Astrocyte of the cerebellum (primary cell): ENCODE measurements at regions not wholly inside any gene's neighbourhood (a gene's known extent, or its start where the extent isn't known, plus 50 kb on each side); places are given as distances from the start of the nearest gene placed in this dataset.

Experiments
- DNase-seq: peaks from one replicate; pipeline ENCODE4 v3.0.0-alpha.2; 2011; ENCODE audit warnings: low read depth
- H3K4me3 ChIP-seq: 2 replicates; pipeline ENCODE4 v1.5.1; 2011; ENCODE audit warnings: mild to moderate bottlenecking, low read depth, low read length, moderate library complexity
- CTCF ChIP-seq: IDR thresholded peaks from 2 replicates; pipeline ENCODE4 v1.5.1; 2012; ENCODE audit warnings: low read length, low read depth, moderate library complexity, mild to moderate bottlenecking; ENCODE audit errors: missing control alignments
- in situ Hi-C: cut with HindIII; loops from 2 replicates; pipeline ENCODE4 v1.10.0; 2017; ENCODE audit warnings: low sequenced_read_pairs

GRCh38 chr6:67889682-67889995 lies 745.4 kb upstream of the ADGRB3 start:
- no peak for TF ChIP-seq CTCF
- in situ Hi-C loops, result no loop called here
- no peak for DNase-seq
- H3K4me3 ChIP-seq, result no peak overlapping the region

- in situ Hi-C loops, result no loop called here
- no peak for DNase-seq
- H3K4me3 ChIP-seq, result no peak overlapping the region
- TF ChIP-seq CTCF, result no peak
Observed at GRCh38 chr6:67888886-67889681, 746.0 kb upstream of the ADGRB3 start.

- no peak overlapping the region for H3K4me3 ChIP-seq
- no peak for TF ChIP-seq CTCF
- no peak for DNase-seq
- in situ Hi-C loops, result no loop called here
Observed at GRCh38 chr6:67888546-67888885, 746.6 kb upstream of the ADGRB3 start.

GRCh38 chr6:67887747-67888545 lies 747.1 kb upstream of the ADGRB3 start:
- no peak overlapping the region for H3K4me3 ChIP-seq
- in situ Hi-C loops, result no loop called here
- no peak for DNase-seq
- no peak for TF ChIP-seq CTCF

GRCh38 chr6:67887419-67887746 lies 747.7 kb upstream of the ADGRB3 start:
- no peak for TF ChIP-seq CTCF
- H3K4me3 ChIP-seq, result no peak overlapping the region
- in situ Hi-C loops, result no loop called here
- no peak for DNase-seq

- no peak for TF ChIP-seq CTCF
- no peak for DNase-seq
- H3K4me3 ChIP-seq, result no peak overlapping the region
- in situ Hi-C loops, result no loop called here
Observed at GRCh38 chr6:67886840-67887292, 748.2 kb upstream of the ADGRB3 start.
